H9 (cell line): ENCODE measurements at regions not wholly inside any gene's neighbourhood (a gene's known extent, or its start where the extent isn't known, plus 50 kb on each side); places are given as distances from the start of the nearest gene placed in this dataset.

Experiments used
- DNase-seq: peaks from one replicate; pipeline ENCODE4 v3.0.0-alpha.2; 2017
- H2AFZ ChIP-seq: one replicate; pipeline ENCODE4 v1.6.1; 2013; ENCODE audit warnings: mild to moderate bottlenecking, low read length, control low read depth, moderate library complexity
- H2AK5ac ChIP-seq: 2 replicates; pipeline ENCODE4 v1.6.1; 2013; ENCODE audit warnings: low read length, control low read depth, mixed read lengths; ENCODE audit not compliant: insufficient read length
- H2BK120ac ChIP-seq: one replicate; pipeline ENCODE4 v1.6.1; 2013; ENCODE audit warnings: low read depth, mild to moderate bottlenecking, low read length, control low read depth, inconsistent platforms; ENCODE audit not compliant: poor library complexity, severe bottlenecking
- H2BK12ac ChIP-seq: 2 replicates; pipeline ENCODE4 v1.6.1; 2013; ENCODE audit warnings: low read length, control low read depth, mixed read lengths, low read depth; ENCODE audit not compliant: insufficient read length
- H2BK15ac ChIP-seq: 2 replicates; pipeline ENCODE4 v1.6.1; 2013; ENCODE audit warnings: low read depth, low read length, control low read depth
- H2BK20ac ChIP-seq: one replicate; pipeline ENCODE4 v1.6.1; 2013; ENCODE audit warnings: low read depth, mild to moderate bottlenecking, low read length, control low read depth, inconsistent platforms; ENCODE audit not compliant: poor library complexity, severe bottlenecking
- H2BK5ac ChIP-seq: 2 replicates; pipeline ENCODE4 v1.6.1; 2013; ENCODE audit warnings: low read length, control low read depth, mixed read lengths; ENCODE audit not compliant: insufficient read length
- H3K14ac ChIP-seq: 2 replicates; pipeline ENCODE4 v1.6.1; 2013; ENCODE audit warnings: low read length, control low read depth; ENCODE audit not compliant: insufficient read depth
- H3K18ac ChIP-seq: 2 replicates; pipeline ENCODE4 v1.6.1; 2013; ENCODE audit warnings: low read depth, mild to moderate bottlenecking, mixed read lengths, low read length, control low read depth; ENCODE audit not compliant: insufficient read length
- H3K23ac ChIP-seq: 2 replicates; pipeline ENCODE4 v1.6.1; 2013; ENCODE audit warnings: low read length, control low read depth, mixed read lengths, low read depth; ENCODE audit not compliant: insufficient read length
- H3K23me2 ChIP-seq: 2 replicates; pipeline ENCODE4 v1.6.1; 2013; ENCODE audit warnings: low read depth, mild to moderate bottlenecking, mixed read lengths, low read length, control low read depth; ENCODE audit not compliant: insufficient read length, poor library complexity, severe bottlenecking
- H3K27ac ChIP-seq: 2 replicates; pipeline ENCODE4 v1.5.1; 2013; ENCODE audit warnings: low read length, control low read depth, mixed read lengths, low read depth; ENCODE audit not compliant: insufficient read length
- H3K27me3 ChIP-seq: 2 replicates; pipeline ENCODE4 v1.6.1; 2013; ENCODE audit warnings: low read length, control low read depth, inconsistent platforms; ENCODE audit not compliant: insufficient read depth
- H3K4ac ChIP-seq: 2 replicates; pipeline ENCODE4 v1.6.1; 2013; ENCODE audit warnings: low read depth, mild to moderate bottlenecking, control low read depth, inconsistent platforms, low read length, moderate library complexity
- H3K4me1 ChIP-seq: 2 replicates; pipeline ENCODE4 v1.6.1; 2013; ENCODE audit warnings: low read length, control low read depth, inconsistent platforms; ENCODE audit not compliant: insufficient read depth
- H3K4me2 ChIP-seq: 2 replicates; pipeline ENCODE4 v1.6.1; 2013; ENCODE audit warnings: low read length, control low read depth, mixed read lengths; ENCODE audit not compliant: insufficient read length, insufficient read depth
- H3K56ac ChIP-seq: 2 replicates; pipeline ENCODE4 v1.6.1; 2013; ENCODE audit warnings: low read depth, mild to moderate bottlenecking, mixed read lengths, low read length, control low read depth; ENCODE audit not compliant: insufficient read length
- H3K79me1 ChIP-seq: 2 replicates; pipeline ENCODE4 v1.6.1; 2013; ENCODE audit warnings: low read depth, mild to moderate bottlenecking, moderate library complexity, low read length, control low read depth, inconsistent platforms; ENCODE audit not compliant: insufficient read depth, poor library complexity, severe bottlenecking
- H3K79me2 ChIP-seq: 2 replicates; pipeline ENCODE4 v1.6.1; 2013; ENCODE audit warnings: low read length, control low read depth, inconsistent platforms; ENCODE audit not compliant: insufficient read depth
- H3K9ac ChIP-seq: 2 replicates; pipeline ENCODE4 v1.6.1; 2013; ENCODE audit warnings: low read length, control low read depth, mixed read lengths; ENCODE audit not compliant: insufficient read length; ENCODE audit errors: extremely low read depth
- H3K9me3 ChIP-seq: one replicate; pipeline ENCODE4 v1.6.1; 2013; ENCODE audit warnings: low read depth, low read length, inconsistent platforms; ENCODE audit not compliant: control insufficient read depth
- H3T11ph ChIP-seq: one replicate; pipeline ENCODE4 v1.6.1; 2013; ENCODE audit warnings: mild to moderate bottlenecking, low read length, control low read depth, inconsistent platforms
- H4K20me1 ChIP-seq: one replicate; pipeline ENCODE4 v1.6.1; 2013; ENCODE audit not compliant: control insufficient read depth, insufficient read length, insufficient read depth
- H4K5ac ChIP-seq: 2 replicates; pipeline ENCODE4 v1.6.1; 2013; ENCODE audit warnings: low read depth, mild to moderate bottlenecking, mixed read lengths, low read length, control low read depth; ENCODE audit not compliant: insufficient read length
- H4K8ac ChIP-seq: replicated peaks from 2 replicates; pipeline ENCODE4 v1.6.1; 2013; ENCODE audit warnings: low read length, control low read depth, mixed read lengths, low read depth; ENCODE audit not compliant: insufficient read length
- H4K91ac ChIP-seq: 2 replicates; pipeline ENCODE4 v1.6.1; 2013; ENCODE audit warnings: low read depth, mild to moderate bottlenecking, moderate library complexity, mixed read lengths, low read length, control low read depth; ENCODE audit not compliant: insufficient read length
- H3K27ac Mint-ChIP-seq, 3 experiments: 2 replicates in 2 of 3; 3 replicates in 1 of 3; pipeline ENCODE4 v1.8.0; 2020 to 2021; ENCODE audit warnings: mixed read lengths in 3 of 3, mild to moderate bottlenecking in 1 of 3, moderate library complexity in 1 of 3
- H3K27me3 Mint-ChIP-seq: 2 replicates; pipeline ENCODE4 v1.8.0; 2021; ENCODE audit warnings: low read depth, mild to moderate bottlenecking, moderate library complexity, mixed read lengths
- H3K36me3 Mint-ChIP-seq, 3 experiments: 2 replicates in 2 of 3; 3 replicates in 1 of 3; pipeline ENCODE4 v1.8.0; 2020 to 2021; ENCODE audit warnings: low read depth in 3 of 3, mixed read lengths in 3 of 3; ENCODE audit not compliant: insufficient read depth in 1 of 3
- H3K4me1 Mint-ChIP-seq, 2 experiments: 2 replicates each; pipeline ENCODE4 v1.8.0; 2020; ENCODE audit warnings: mixed read lengths in 2 of 2
- H3K4me3 Mint-ChIP-seq, 2 experiments: 2 replicates in 1 of 2; 3 replicates in 1 of 2; pipeline ENCODE4 v1.8.0; 2020 to 2021; ENCODE audit warnings: mild to moderate bottlenecking in 2 of 2, mixed read lengths in 2 of 2, moderate library complexity in 1 of 2
- H3K9me3 Mint-ChIP-seq, 2 experiments: 2 replicates in 1 of 2; 3 replicates in 1 of 2; pipeline ENCODE4 v1.8.0; 2020; ENCODE audit warnings: mild to moderate bottlenecking in 2 of 2, mixed read lengths in 2 of 2, moderate library complexity in 1 of 2
- CTCF ChIP-seq: fragments of 200-600 bp; sonication (generic); conservative IDR thresholded peaks from 3 replicates; pipeline ENCODE4 v1.8.0; 2021; ENCODE audit warnings: antibody characterized with exemption, mild to moderate bottlenecking
- WGBS: extraction: QIAGEN DNeasy Blood & Tissue Kit; methylation state at CpG from one replicate; pipeline ENCODE4 v1.1.7; 2013; ENCODE audit warnings: missing lambda C conversion rate, low lambda C conversion rate, mixed read lengths; ENCODE audit not compliant: insufficient read length; ENCODE audit errors: extremely low coverage; 5-methylcytosine and 5-hydroxymethylcytosine counted together

- Histone ChIP-seq H3K56ac (no peak overlapping the region), H3K79me1 (no peaks in the 10 kb centered on the region), H3K18ac (no peak overlapping the region), H2BK5ac (no peak overlapping the region), H2AK5ac (no peak overlapping the region), H4K91ac (no peak overlapping the region), H3K27me3 (no peaks in the 10 kb centered on the region), H3T11ph (no peak overlapping the region), H3K27ac (no peak overlapping the region), H3K79me2 (no peaks in the 10 kb centered on the region), H4K20me1 (no peaks in the 10 kb centered on the region), H2BK120ac (no peak overlapping the region), H3K9me3 (no peaks in the 10 kb centered on the region), H4K5ac (no peak overlapping the region), H2AFZ (no peak overlapping the region), H3K4me2 (no peak overlapping the region), H3K4me1 (no peaks in the 10 kb centered on the region), H2BK20ac (no peak overlapping the region), H2BK15ac (no peak overlapping the region), H3K23ac (no peak overlapping the region), H3K23me2 (no peaks in the 10 kb centered on the region), H3K4ac (no peak overlapping the region), H3K14ac (no peak overlapping the region), H2BK12ac (no peak overlapping the region), H3K9ac (no peak overlapping the region), H4K8ac (no peak overlapping the region)
- Mint-ChIP-seq H3K4me3 (no peak overlapping the region), H3K9me3 (no peaks in the 10 kb centered on the region), H3K36me3 (no peaks in the 10 kb centered on the region), H3K27me3 (no peaks in the 10 kb centered on the region), H3K4me1 (0 out of 4 replicates have a peak, but pooled peaks cover 0 to 3% of the 10 kb centered on the region in 2 experiments), H3K27ac (no peak overlapping the region)
- no peak for DNase-seq
- no CpG with 5 or more reads among the region's 1 CpG for WGBS
- TF ChIP-seq CTCF: no peak
These were observed 244.0 kb upstream of the ANO5 start for GRCh38 chr11:21948876-21949275.
